ENCODE measurements at regions not wholly inside any gene's neighbourhood (a gene's known extent, or its start where the extent isn't known, plus 50 kb on each side); places are given as distances from the start of the nearest gene placed in this dataset.

DNA sequence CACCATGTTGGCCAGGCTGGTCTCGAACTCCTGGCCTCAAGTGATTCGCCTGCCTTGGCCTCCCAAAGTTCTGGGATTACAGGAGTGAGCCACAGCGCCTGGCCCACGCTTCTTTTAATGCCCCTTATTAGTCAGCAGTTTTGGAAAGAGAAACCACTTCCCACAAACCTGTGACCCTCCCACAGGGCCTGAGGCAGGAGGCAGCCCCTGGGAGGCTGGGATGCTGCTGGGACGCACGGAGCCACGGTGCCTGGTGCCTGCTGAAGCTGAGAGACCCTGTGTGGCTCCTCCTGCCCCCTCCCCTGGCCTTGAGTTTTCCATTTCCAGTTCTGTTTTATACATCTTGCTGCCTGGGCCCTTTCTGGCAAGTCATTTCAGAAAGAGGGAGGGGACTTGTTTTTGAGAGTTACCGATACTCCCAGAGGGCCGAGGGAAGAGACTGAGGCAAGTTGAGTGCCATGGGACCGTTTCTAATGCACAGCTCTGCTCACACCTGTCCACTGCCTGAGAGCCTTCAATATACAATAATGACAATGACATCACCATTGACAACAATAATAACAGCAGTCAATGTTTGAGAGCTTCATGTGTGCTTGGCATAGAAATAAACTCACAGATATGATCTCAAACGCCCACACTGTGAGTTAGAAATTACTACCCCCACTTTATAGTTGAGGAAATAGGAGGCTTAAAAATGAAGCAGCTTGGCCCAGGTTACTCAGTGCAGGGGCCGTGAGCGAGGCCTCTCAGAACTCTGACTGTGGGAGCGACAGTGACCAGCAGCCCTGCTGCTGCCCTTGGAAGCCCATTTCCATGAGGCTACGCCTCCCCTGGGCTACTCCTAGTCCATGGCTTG lies 78.1 kb upstream of the YWHAQ start:
- no peak overlapping the region for H3K4me3 ChIP-seq (ENCODE audit: low read depth, low read length)
- TF ChIP-seq, protein P1, sequence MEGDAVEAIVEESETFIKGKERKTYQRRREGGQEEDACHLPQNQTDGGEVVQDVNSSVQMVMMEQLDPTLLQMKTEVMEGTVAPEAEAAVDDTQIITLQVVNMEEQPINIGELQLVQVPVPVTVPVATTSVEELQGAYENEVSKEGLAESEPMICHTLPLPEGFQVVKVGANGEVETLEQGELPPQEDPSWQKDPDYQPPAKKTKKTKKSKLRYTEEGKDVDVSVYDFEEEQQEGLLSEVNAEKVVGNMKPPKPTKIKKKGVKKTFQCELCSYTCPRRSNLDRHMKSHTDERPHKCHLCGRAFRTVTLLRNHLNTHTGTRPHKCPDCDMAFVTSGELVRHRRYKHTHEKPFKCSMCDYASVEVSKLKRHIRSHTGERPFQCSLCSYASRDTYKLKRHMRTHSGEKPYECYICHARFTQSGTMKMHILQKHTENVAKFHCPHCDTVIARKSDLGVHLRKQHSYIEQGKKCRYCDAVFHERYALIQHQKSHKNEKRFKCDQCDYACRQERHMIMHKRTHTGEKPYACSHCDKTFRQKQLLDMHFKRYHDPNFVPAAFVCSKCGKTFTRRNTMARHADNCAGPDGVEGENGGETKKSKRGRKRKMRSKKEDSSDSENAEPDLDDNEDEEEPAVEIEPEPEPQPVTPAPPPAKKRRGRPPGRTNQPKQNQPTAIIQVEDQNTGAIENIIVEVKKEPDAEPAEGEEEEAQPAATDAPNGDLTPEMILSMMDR (IDR thresholded peaks at IDR 0.05; ENCODE audit: borderline replicate concordance, insufficient read depth, low read depth, low read length), result no peak

DNA sequence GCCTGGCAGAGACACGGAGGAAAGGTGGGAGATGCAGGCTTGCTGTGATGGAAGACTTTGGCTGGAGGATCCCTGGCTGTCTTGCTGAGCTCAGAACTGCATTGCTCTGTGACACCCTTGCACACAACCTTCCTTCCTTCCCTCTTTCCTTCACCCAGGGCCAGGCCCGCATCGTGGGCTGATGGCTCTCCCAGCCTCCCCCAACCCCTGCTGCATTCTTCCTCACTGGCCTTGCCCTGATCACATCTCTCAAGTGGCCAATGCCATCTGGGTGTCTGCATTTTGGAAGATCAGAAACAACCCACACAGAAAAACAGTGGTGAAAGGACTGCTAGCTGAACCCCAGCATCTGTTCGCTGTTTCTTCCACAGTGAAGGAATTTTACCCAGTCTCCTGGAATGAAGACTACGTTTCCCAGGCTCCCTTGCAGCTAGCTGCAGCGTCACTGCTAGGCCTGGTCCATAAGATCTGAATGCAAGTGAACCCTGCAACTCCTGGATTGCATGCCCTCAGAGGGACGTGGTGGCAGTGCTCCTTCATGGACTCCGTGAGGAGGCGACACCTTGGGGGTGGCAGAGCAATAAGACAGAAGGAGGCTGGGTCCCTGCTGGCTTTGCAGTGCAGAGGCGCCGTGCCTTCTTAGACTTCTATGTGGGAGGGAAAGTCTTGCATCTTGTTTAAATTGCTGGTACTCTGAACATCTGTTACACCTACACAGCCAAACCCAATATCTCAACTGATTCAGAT lies 78.9 kb upstream of the YWHAQ start:
- H3K4me3 ChIP-seq (ENCODE audit: low read depth, low read length), result no peak overlapping the region
- TF ChIP-seq, protein P1 (IDR thresholded peaks at IDR 0.05; ENCODE audit: borderline replicate concordance, insufficient read depth, low read depth, low read length), result no peak

DNA sequence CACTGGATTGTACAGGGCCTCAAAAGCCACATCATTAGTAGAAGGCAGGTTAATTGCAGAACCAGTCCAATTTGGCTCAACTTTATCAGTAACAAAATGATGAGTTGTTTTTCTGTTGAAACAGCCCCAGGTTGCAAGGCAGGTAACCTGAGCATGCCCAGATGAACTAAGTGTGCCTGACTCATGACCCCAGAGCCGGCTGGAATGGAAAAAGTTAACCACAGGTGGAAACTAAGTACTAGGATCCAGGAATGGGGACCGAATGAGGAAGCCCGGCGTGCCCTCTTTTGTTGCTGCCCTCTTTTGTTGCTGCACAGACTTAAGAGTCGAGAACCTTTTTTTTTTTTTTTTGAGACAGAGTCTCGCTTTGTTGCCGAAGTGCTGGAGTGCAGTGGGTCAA lies 79.5 kb upstream of the YWHAQ start:
- H3K4me3 ChIP-seq (ENCODE audit: low read depth, low read length), result no peak overlapping the region
- TF ChIP-seq, protein P1 (IDR thresholded peaks at IDR 0.05; ENCODE audit: borderline replicate concordance, insufficient read depth, low read depth, low read length), result no peak

DNA sequence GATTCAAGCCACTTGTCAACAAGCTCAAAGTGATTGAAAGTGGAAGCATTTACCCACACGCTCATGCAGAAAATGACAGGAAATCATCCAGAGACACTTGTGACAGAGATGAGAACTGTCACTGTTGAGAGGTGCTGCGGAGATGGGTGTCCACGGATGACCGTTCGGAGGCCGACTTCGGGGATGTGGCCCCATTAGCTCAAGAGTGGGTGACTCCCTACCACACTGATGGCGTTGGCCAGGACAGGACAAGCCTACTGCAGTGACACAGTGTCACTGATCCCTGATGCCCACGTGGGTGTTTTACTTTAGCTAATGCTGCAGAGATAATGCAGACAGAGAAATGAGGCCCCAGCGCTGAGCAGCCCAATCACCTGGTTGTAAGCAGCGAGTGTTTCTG lies 81.5 kb upstream of the YWHAQ start:
- TF ChIP-seq, protein P1 (IDR thresholded peaks at IDR 0.05; ENCODE audit: borderline replicate concordance, insufficient read depth, low read depth, low read length), result no peak
- H3K4me3 ChIP-seq (ENCODE audit: low read depth, low read length), result no peak overlapping the region

DNA sequence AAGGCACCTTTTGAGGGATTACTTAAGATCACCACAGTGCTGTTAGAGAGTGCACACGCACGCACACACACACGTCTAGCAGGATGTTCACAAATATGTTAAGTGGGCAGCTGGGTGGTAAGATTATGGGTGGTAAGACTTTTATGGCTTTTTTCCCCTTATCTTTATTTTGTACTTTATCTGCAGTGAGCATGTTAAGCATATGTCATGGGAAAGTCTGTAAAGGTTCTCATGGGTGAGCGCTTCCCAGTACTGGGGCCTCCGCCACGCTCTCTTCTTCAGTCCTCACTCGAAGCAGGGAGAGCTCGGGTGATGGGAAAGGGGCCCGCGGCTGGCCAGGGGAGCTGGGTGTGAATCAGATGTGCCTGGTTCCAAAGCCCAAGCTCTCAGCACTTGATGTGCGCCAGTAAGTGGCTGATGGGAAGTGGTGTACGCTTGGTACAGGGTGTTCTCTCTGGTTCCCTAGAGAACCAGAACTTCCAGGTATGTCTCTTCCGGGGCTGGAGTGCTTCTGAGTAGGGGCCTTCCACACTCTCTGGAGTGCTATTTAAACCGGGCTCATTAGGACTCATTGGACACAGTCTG lies 83.9 kb upstream of the YWHAQ start:
- no peak overlapping the region for H3K4me3 ChIP-seq (ENCODE audit: low read depth, low read length)
- TF ChIP-seq, protein P1 (IDR thresholded peaks at IDR 0.05; ENCODE audit: borderline replicate concordance, insufficient read depth, low read depth, low read length), result no peak

DNA sequence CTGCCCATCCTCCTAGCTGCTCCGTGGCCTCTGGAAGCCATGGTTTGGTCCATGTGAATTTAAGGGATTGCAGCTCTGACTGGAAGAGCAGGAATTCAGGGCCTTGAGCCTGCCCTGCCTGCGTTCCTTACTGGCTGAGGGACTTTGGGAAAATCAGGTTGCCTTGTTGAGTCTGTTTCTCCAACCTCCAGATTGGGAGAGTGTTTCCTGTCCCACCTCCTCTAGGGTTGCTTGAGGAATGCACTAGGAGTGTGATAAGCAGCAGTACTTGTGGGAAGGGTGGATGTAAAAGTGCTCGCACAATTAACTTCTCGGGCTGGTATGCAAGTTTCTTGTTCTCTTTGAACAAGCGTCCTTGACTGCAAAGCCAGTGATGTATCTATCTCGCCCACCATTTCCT lies 84.4 kb upstream of the YWHAQ start:
- TF ChIP-seq, protein P1 (IDR thresholded peaks at IDR 0.05; ENCODE audit: borderline replicate concordance, insufficient read depth, low read depth, low read length), result no peak
- H3K4me3 ChIP-seq (ENCODE audit: low read depth, low read length), result no peak overlapping the region

Data from GM12875 (cell line).